ENCODE measurements at regions not wholly inside any gene's neighbourhood (a gene's known extent, or its start where the extent isn't known, plus 50 kb on each side); places are given as distances from the start of the nearest gene placed in this dataset.
A peak's percentile ranks its signal among the peaks of the same experiment; 100 is the strongest.
"Not testable (repeated sequence)": the region's sequence is repeated elsewhere in the genome, so short reads cannot be mapped to it uniquely, and the experiment has no call there.

- no peak for DNase-seq (ENCODE audit: low read depth)
Measured at GRCh38 chr16:64304396-64304795, 817.5 kb downstream of the CDH11 start.

- no peak for DNase-seq (ENCODE audit: low read depth)
Measured at GRCh38 chr16:64297863-64298600, 823.8 kb downstream of the CDH11 start.

- DNase-seq (ENCODE audit: low read depth), result no peak
Measured at GRCh38 chr16:64295466-64295865, 826.4 kb downstream of the CDH11 start.

- no peak for DNase-seq (ENCODE audit: low read depth)
Measured at GRCh38 chr16:64292953-64293352, 828.9 kb downstream of the CDH11 start.

GRCh38 chr16:64292161-64292560 lies 829.7 kb downstream of the CDH11 start:
- no peak for DNase-seq (ENCODE audit: low read depth)

- no peak for DNase-seq (ENCODE audit: low read depth)
Measured at GRCh38 chr16:64290461-64290860, 831.4 kb downstream of the CDH11 start.

- DNase-seq (ENCODE audit: low read depth), result no peak
Measured at GRCh38 chr16:64287655-64288528, 834.0 kb downstream of the CDH11 start.

- DNase-seq (ENCODE audit: low read depth), result no peak
Measured at GRCh38 chr16:64282181-64282580, 839.7 kb downstream of the CDH11 start.

GRCh38 chr16:64280317-64280716 lies 841.5 kb downstream of the CDH11 start:
- peak; percentile 1 for DNase-seq (ENCODE audit: low read depth)

GRCh38 chr16:64278196-64278595 lies 843.7 kb downstream of the CDH11 start:
- DNase-seq (ENCODE audit: low read depth), result no peak

GRCh38 chr16:64276646-64277045 lies 845.2 kb downstream of the CDH11 start:
- no peak for DNase-seq (ENCODE audit: low read depth)

DNA sequence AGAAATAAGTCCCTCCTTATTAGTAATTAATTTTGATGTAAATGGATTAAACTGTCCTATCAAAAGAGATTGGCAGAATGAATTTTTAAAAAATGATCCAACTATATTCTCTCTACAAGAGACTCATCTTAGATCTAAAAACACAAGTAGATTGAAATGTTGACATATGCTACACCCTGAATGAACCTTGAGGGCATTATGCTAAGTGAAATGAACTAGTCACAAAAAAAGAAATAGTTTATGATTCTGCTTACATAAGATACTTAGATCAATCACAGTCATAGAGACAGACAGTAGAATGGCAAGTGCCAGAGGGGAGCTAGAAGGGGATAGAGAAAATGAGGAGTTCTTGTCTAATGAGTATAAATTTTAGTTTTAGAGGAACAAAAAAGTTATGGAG lies 849.8 kb downstream of the CDH11 start:
- DNase-seq (ENCODE audit: low read depth), result no peak

DNA sequence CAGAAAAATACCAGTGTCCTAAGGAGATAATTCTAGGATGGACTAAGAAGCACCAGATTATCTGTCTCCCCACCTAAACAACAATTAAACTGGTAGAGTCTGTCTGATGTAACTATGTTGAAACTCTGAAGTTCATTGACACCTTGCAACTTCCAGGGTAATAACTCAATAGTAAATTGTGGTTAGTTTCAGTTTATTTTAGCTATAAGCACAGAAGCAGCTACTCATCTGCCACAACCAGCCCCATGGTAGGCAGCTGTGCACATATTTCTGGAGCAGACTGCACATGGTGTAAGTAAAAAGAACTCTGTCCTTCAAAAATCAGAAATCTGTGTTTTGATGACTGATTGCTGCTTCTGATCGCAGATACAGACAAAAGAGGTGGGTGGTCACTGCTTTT lies 852.1 kb downstream of the CDH11 start:
- no peak for DNase-seq (ENCODE audit: low read depth)

GRCh38 chr16:64265756-64266155 lies 856.1 kb downstream of the CDH11 start:
- no peak for DNase-seq (ENCODE audit: low read depth)

DNA sequence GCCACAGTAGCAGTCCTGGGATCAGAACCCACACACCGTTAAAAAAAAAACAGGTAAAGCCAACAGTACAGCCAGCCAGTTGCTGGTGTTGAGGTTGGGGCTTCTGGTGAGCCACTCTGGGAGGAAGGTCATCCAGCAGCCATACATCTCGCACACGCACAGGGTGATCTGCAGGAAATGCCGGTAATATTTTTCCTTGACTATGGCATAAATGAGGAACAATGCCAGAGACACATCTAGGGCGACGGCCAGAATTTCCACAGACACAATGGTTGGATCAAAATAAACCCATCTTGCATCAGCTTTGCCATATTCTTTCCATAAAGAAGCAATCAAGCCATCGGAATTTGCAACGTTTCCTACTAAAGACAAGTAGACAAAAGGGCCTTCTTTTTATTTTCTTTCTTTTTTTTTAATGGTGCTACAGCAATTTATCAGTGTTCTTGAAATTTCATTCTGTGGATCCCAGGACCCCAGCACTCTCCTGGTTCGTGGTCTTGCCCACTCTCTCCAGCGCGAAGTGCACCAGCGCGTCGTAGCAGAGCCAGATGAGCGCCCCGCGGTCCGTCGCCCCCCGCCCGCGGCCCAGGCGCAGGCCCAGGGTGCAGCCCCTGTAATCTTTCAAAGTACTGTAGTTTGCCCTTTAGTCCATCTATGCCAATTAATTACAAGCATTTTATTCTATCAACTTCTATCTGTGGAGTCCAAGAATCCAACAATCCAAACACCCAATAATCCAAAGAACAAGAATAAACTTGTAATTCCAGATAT lies 861.0 kb downstream of the CDH11 start:
- not testable (repeated sequence) for DNase-seq (ENCODE audit: low read depth)

- no peak for DNase-seq (ENCODE audit: low read depth)
Measured at GRCh38 chr16:64254443-64255367, 867.2 kb downstream of the CDH11 start.

GRCh38 chr16:64253525-64253924 lies 868.3 kb downstream of the CDH11 start:
- DNase-seq (ENCODE audit: low read depth), result no peak

GRCh38 chr16:64253096-64253495 lies 868.8 kb downstream of the CDH11 start:
- DNase-seq (ENCODE audit: low read depth), result no peak

GRCh38 chr16:64251742-64252141 lies 870.1 kb downstream of the CDH11 start:
- no peak for DNase-seq (ENCODE audit: low read depth)

DNA sequence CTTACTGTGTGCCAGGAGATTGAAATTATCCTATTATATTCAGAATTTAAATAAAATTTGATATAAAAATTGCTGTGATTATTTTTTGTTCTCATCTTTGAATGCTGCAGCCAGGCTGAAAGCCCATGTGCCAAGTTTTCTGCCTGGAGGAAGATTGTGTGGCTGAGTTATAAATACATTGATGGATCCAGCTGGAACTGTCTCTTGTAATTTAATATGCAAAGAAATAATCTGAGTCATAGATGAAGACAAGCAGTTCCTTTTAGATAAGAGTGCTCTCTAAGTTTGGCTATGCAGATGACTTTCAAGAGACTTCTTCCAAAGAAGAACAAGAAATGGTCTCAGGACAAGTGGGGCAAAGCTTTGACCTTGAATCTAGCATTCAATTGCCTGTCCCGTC lies 871.0 kb downstream of the CDH11 start:
- no peak for DNase-seq (ENCODE audit: low read depth)

DNA sequence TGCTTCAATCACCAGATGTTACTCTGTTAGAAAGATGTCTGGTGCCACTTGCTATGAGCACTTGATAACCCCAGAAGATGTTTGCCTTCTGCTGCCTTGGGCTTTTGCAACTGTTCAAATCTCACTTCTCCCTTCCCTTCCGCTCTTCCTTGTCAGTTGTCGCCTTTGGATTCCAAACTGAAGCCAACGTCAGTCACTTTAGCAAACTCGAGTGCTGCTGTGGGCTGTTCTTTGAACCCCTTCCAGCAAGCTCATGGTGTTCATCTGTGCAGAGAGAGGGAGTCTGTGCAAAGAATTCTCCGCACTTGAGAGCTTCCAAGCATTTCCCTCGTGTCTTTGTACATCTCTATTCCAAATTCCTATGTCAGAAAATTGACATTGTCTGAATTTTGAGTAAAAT lies 879.4 kb downstream of the CDH11 start:
- no peak for DNase-seq (ENCODE audit: low read depth)
